Ovary (tissue), 3 donors: ENCODE measurements at regions not wholly inside any gene's neighbourhood (a gene's known extent, or its start where the extent isn't known, plus 50 kb on each side); places are given as distances from the start of the nearest gene placed in this dataset.

Experiments used
- EP300 ChIP-seq: sonication (generic); formaldehyde crosslinking; IDR thresholded peaks from one replicate; pipeline ENCODE4 v1.6.1; 2017; ENCODE audit warnings: antibody characterized with exemption
- POLR2A ChIP-seq: fragments of 450-650 bp; IDR thresholded peaks from one replicate; pipeline ENCODE4 v1.6.1; 2017; ENCODE audit warnings: antibody characterized with exemption, mild to moderate bottlenecking, moderate library complexity
- TF ChIP-seq, protein P1 (sequence below), 3 donors: fragments of 450-650 bp in 2 of 3; fragments of 200-600 bp in 1 of 3; IDR thresholded peaks; one replicate each; pipeline versions ENCODE4 v1.5.1 to v1.8.0; 2016 to 2022; ENCODE audit warnings: antibody characterized with exemption in 3 of 3, mild to moderate bottlenecking in 1 of 3
- donor health status: DM: no; HTN: no; CAD: no.

DNA sequence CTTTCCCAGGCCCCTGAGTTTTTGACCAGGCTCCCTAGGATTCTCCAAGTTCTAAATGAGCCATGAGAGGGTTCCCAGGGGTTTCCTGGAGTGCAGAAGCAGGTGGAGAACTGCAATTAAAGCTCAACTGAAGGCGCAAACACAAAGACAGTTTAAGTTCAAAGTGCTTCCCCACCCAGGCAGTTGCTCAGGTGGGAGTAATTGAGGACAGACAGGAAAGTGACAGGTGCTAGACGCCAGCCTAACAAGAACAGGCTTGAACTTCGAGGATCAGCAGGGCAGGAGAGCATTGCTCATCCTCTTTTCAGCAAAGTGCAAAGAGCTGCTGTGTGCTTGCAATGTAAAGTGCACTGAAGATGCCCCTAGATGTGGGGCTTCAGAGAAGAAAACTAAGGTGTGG is 77.2 kb upstream of the ST8SIA3 start:
- TF ChIP-seq, protein P1, sequence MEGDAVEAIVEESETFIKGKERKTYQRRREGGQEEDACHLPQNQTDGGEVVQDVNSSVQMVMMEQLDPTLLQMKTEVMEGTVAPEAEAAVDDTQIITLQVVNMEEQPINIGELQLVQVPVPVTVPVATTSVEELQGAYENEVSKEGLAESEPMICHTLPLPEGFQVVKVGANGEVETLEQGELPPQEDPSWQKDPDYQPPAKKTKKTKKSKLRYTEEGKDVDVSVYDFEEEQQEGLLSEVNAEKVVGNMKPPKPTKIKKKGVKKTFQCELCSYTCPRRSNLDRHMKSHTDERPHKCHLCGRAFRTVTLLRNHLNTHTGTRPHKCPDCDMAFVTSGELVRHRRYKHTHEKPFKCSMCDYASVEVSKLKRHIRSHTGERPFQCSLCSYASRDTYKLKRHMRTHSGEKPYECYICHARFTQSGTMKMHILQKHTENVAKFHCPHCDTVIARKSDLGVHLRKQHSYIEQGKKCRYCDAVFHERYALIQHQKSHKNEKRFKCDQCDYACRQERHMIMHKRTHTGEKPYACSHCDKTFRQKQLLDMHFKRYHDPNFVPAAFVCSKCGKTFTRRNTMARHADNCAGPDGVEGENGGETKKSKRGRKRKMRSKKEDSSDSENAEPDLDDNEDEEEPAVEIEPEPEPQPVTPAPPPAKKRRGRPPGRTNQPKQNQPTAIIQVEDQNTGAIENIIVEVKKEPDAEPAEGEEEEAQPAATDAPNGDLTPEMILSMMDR (IDR thresholded peaks at IDR 0.05), result no peak
- TF ChIP-seq EP300 (no peak), POLR2A (no peak)
